Fibroblast of pulmonary artery (primary cell): ENCODE measurements at regions not wholly inside any gene's neighbourhood (a gene's known extent, or its start where the extent isn't known, plus 50 kb on each side); places are given as distances from the start of the nearest gene placed in this dataset.
"Not testable (repeated sequence)": the region's sequence is repeated elsewhere in the genome, so short reads cannot be mapped to it uniquely, and the experiment has no call there.

Experiments
- DNase-seq: peaks from one replicate; pipeline ENCODE4 v3.0.0-alpha.2; 2010; ENCODE audit warnings: low read depth
- H3K4me3 ChIP-seq: replicated peaks from 2 replicates; pipeline ENCODE4 v1.5.1; 2011; ENCODE audit warnings: low read depth, mild to moderate bottlenecking, control low read depth, low read length, moderate library complexity
- CTCF ChIP-seq: IDR thresholded peaks from 2 replicates; pipeline ENCODE4 v1.5.1; 2011; ENCODE audit warnings: mild to moderate bottlenecking, control low read depth, low read length, inconsistent platforms; ENCODE audit errors: missing control alignments

- no peak for TF ChIP-seq CTCF
- DNase-seq, result no peak
- H3K4me3 ChIP-seq, result no peak overlapping the region
Measured at GRCh38 chr10:63058236-63058635, 74.9 kb upstream of the NRBF2 start.

- no peak for TF ChIP-seq CTCF
- H3K4me3 ChIP-seq, result no peak overlapping the region
- no peak for DNase-seq
Measured at GRCh38 chr10:63057509-63057908, 75.6 kb upstream of the NRBF2 start.

- H3K4me3 ChIP-seq, result no peak overlapping the region
- no peak for TF ChIP-seq CTCF
- DNase-seq, result no peak
Measured at GRCh38 chr10:63055705-63056104, 77.4 kb upstream of the NRBF2 start.

GRCh38 chr10:63054889-63055611 is 78.1 kb upstream of the NRBF2 start:
- TF ChIP-seq CTCF, result no peak
- H3K4me3 ChIP-seq, result no peak overlapping the region
- DNase-seq, result no peak

- H3K4me3 ChIP-seq, result no peak overlapping the region
- no peak for DNase-seq
- no peak for TF ChIP-seq CTCF
Measured at GRCh38 chr10:63052083-63052482, 81.0 kb upstream of the NRBF2 start.

- peak; percentile 89 for DNase-seq
- H3K4me3 ChIP-seq, result no peak overlapping the region
- TF ChIP-seq CTCF, result no peak
Measured at GRCh38 chr10:63042256-63042655, 90.9 kb upstream of the NRBF2 start.

- not testable (repeated sequence) for H3K4me3 ChIP-seq, DNase-seq
Measured at GRCh38 chr10:63033616-63034185, 99.4 kb upstream of the NRBF2 start.
